Stimulated activated CD8-positive, alpha-beta memory T cell treated with anti-CD3 and anti-CD28 coated beads, Interleukin-7, amount 100 ng/mL, for 4 hours (primary cell): ENCODE measurements at regions not wholly inside any gene's neighbourhood (a gene's known extent, or its start where the extent isn't known, plus 50 kb on each side); places are given as distances from the start of the nearest gene placed in this dataset.

Source experiments
- DNase-seq, 2 donors: peaks; one replicate each; pipeline ENCODE4 v3.0.0-alpha.2; 2020; ENCODE audit warnings: low read depth in 2 of 2

- DNase-seq: no peak
Measured at GRCh38 chr20:24060851-24061590, 72.4 kb upstream of the GGTLC1 start.

- no peak for DNase-seq
Measured at GRCh38 chr20:24059174-24059573, 70.6 kb upstream of the GGTLC1 start.

- DNase-seq: no peak
Measured at GRCh38 chr20:24056491-24056890, 67.9 kb upstream of the GGTLC1 start.

- DNase-seq: no peak
Measured at GRCh38 chr20:24052599-24053275, 64.2 kb upstream of the GGTLC1 start.

GRCh38 chr20:24051160-24051559, 62.6 kb upstream of the GGTLC1 start:
- no peak for DNase-seq

- DNase-seq: no peak
Measured at GRCh38 chr20:24050119-24050518, 61.5 kb upstream of the GGTLC1 start.

GRCh38 chr20:24049081-24049480, 60.5 kb upstream of the GGTLC1 start:
- DNase-seq: no peak

- DNase-seq: no peak
Measured at GRCh38 chr20:24048024-24048611, 59.5 kb upstream of the GGTLC1 start.

- DNase-seq: no peak
Measured at GRCh38 chr20:24046888-24047287, 58.3 kb upstream of the GGTLC1 start.

- no peak for DNase-seq
Measured at GRCh38 chr20:24045621-24046318, 57.2 kb upstream of the GGTLC1 start.

- DNase-seq: no peak
Measured at GRCh38 chr20:24043294-24043693, 54.7 kb upstream of the GGTLC1 start.

- DNase-seq: no peak
Measured at GRCh38 chr20:24042646-24043045, 54.1 kb upstream of the GGTLC1 start.

- DNase-seq: no peak
Measured at GRCh38 chr20:24040896-24041459, 52.4 kb upstream of the GGTLC1 start.

- no peak for DNase-seq
Measured at GRCh38 chr20:24039196-24039595, 50.6 kb upstream of the GGTLC1 start.
